SK-N-SH (cell line): ENCODE measurements at regions not wholly inside any gene's neighbourhood (a gene's known extent, or its start where the extent isn't known, plus 50 kb on each side); places are given as distances from the start of the nearest gene placed in this dataset.

Experiments used
- CTCF ChIA-PET: fragments of 300-600, 350-600 bp; formaldehyde crosslinking; extraction: SDS; loops from one replicate; lab custom pipeline; 2021; lab: Yijun Ruan, JAX
- POLR2A ChIA-PET: fragments of 350-600 bp; sonication (Branson Sonifier 250); formaldehyde crosslinking; extraction: SDS; loops from one replicate; lab custom pipeline; 2020; ENCODE audit warnings: antibody characterized with exemption, inconsistent platforms; lab: Yijun Ruan, JAX
- DNase-seq: peaks from one replicate; pipeline ENCODE4 v3.0.0; 2012
- H2AFZ ChIP-seq: fragments of 200-600 bp; sonication (generic); 2 replicates; pipeline ENCODE4 v1.8.1; 2016; ENCODE audit warnings: antibody characterized with exemption, mild to moderate bottlenecking, low read depth
- H3F3A ChIP-seq: fragments of 200-600 bp; sonication (generic); replicated peaks from 2 replicates; pipeline ENCODE3; 2016; ENCODE audit warnings: antibody characterized with exemption, mild to moderate bottlenecking; ENCODE audit not compliant: insufficient read depth
- H3K27ac ChIP-seq, 2 experiments: fragments of 200-500 bp in 1 of 2; fragments of 200-600 bp in 1 of 2; sonication (Bioruptor generic) in 1 of 2; sonication (generic), shearing (Covaris generic) in 1 of 2; 2 replicates each; pipeline versions ENCODE4 v1.5.1 to v1.6.1; 2014 to 2016; ENCODE audit warnings: low read depth in 2 of 2, inconsistent platforms in 1 of 2, low read length in 1 of 2, mild to moderate bottlenecking in 1 of 2, mixed read lengths in 1 of 2
- H3K27me3 ChIP-seq: fragments of 200-600 bp; sonication (generic), shearing (Covaris generic); 2 replicates; pipeline ENCODE4 v1.6.1; 2016; ENCODE audit warnings: mixed run types; ENCODE audit not compliant: insufficient read depth
- H3K36me3 ChIP-seq, 2 experiments: fragments of 200-500 bp in 1 of 2; fragments of 200-600 bp in 1 of 2; sonication (Bioruptor generic) in 1 of 2; sonication (generic) in 1 of 2; replicated peaks in 1 of 2; 2 replicates each; pipeline versions ENCODE3 to v1.5.1; 2014 to 2016; ENCODE audit warnings: low read length in 1 of 2, mild to moderate bottlenecking in 1 of 2; ENCODE audit not compliant: insufficient read depth in 2 of 2, control insufficient read depth in 1 of 2
- H3K4me1 ChIP-seq, 2 experiments: fragments of 200-500 bp in 1 of 2; fragments of 200-600 bp in 1 of 2; sonication (Bioruptor generic) in 1 of 2; sonication (generic), shearing (Covaris generic) in 1 of 2; 2 replicates each; pipeline versions ENCODE4 v1.5.1 to v1.6.1; 2014 to 2016; ENCODE audit warnings: low read depth in 1 of 2, low read length in 1 of 2, mixed run types in 1 of 2; ENCODE audit not compliant: insufficient read depth in 2 of 2, control insufficient read depth in 1 of 2
- H3K4me2 ChIP-seq: fragments of 200-600 bp; sonication (generic), shearing (Covaris generic); 2 replicates; pipeline ENCODE4 v1.6.1; 2017; ENCODE audit warnings: mixed run types
- H3K4me3 ChIP-seq, 2 experiments: fragments of 200-500 bp in 1 of 2; fragments of 200-600 bp in 1 of 2; sonication (Bioruptor generic) in 1 of 2; sonication (generic), shearing (Covaris generic) in 1 of 2; 2 replicates each; pipeline versions ENCODE4 v1.5.1 to v1.8.1; 2014 to 2016; ENCODE audit warnings: low read depth in 2 of 2, inconsistent platforms in 1 of 2, low read length in 1 of 2, mild to moderate bottlenecking in 1 of 2, mixed read lengths in 1 of 2, moderate library complexity in 1 of 2
- H3K79me2 ChIP-seq: fragments of 200-600 bp; sonication (generic); 2 replicates; pipeline ENCODE4 v1.8.1; 2017; ENCODE audit warnings: mild to moderate bottlenecking; ENCODE audit not compliant: insufficient read depth
- H3K9ac ChIP-seq: fragments of 200-600 bp; sonication (generic); 2 replicates; pipeline ENCODE4 v1.6.1; 2017; ENCODE audit warnings: mixed run types
- H3K9me2 ChIP-seq: fragments of 200-600 bp; sonication (generic); 2 replicates; pipeline ENCODE4 v1.6.1; 2017; ENCODE audit warnings: mixed run types
- H3K9me3 ChIP-seq: fragments of 200-600 bp; sonication (generic); 2 replicates; pipeline ENCODE4 v1.6.1; 2017; ENCODE audit warnings: mixed run types, mild to moderate bottlenecking, moderate library complexity
- H4K20me1 ChIP-seq: fragments of 200-600 bp; sonication (generic); 2 replicates; pipeline ENCODE4 v1.6.1; 2017; ENCODE audit warnings: mild to moderate bottlenecking, mixed run types; ENCODE audit not compliant: insufficient read depth
- CHD2 ChIP-seq: fragments of 150-350 bp; IDR thresholded peaks from 2 replicates; pipeline ENCODE4 v1.6.1; 2018; ENCODE audit warnings: low read length; ENCODE audit not compliant: partially characterized antibody
- ELF1 ChIP-seq: IDR thresholded peaks from 2 replicates; pipeline ENCODE4 v1.4.0; 2012
- EP300 ChIP-seq, 2 experiments: IDR thresholded peaks; 2 replicates each; pipeline versions ENCODE4 v1.4.0 to v1.6.1; 2012; ENCODE audit warnings: borderline replicate concordance in 1 of 2, low read depth in 1 of 2, low read length in 1 of 2
- EZH2phosphoT487 ChIP-seq: fragments of 200-600 bp; sonication (generic); IDR thresholded peaks from 2 replicates; pipeline ENCODE4 v1.6.1; 2017; ENCODE audit warnings: low read depth, mixed run types, mild to moderate bottlenecking, antibody characterized with exemption, moderate library complexity, borderline replicate concordance
- FOXJ3 ChIP-seq: sonication (generic); formaldehyde crosslinking; IDR thresholded peaks from 2 replicates; pipeline ENCODE4 v1.5.1; 2020; ENCODE audit warnings: mild to moderate bottlenecking, missing genetic modification reagents
- FOXM1 ChIP-seq: IDR thresholded peaks from 2 replicates; pipeline ENCODE4 v1.4.0; 2012; ENCODE audit warnings: low read depth, mild to moderate bottlenecking
- GABPA ChIP-seq: IDR thresholded peaks from 2 replicates; pipeline ENCODE4 v1.4.0; 2012; ENCODE audit warnings: low read depth, mild to moderate bottlenecking
- GATA2 ChIP-seq: sonication (generic); formaldehyde crosslinking; IDR thresholded peaks from 2 replicates; pipeline ENCODE4 v1.5.0; 2020; ENCODE audit warnings: mild to moderate bottlenecking, missing genetic modification reagents
- JUND ChIP-seq: IDR thresholded peaks from 2 replicates; pipeline ENCODE4 v1.4.0; 2012
- MEF2A ChIP-seq: IDR thresholded peaks from 2 replicates; pipeline ENCODE4 v1.4.0; 2012; ENCODE audit warnings: low read depth, borderline replicate concordance
- MXI1 ChIP-seq: IDR thresholded peaks from 2 replicates; pipeline ENCODE4 v1.6.1; 2012; ENCODE audit warnings: mild to moderate bottlenecking, low read depth, low read length, improper control_type of control experiment
- NFIC ChIP-seq: IDR thresholded peaks from 2 replicates; pipeline ENCODE4 v1.4.0; 2012; ENCODE audit warnings: borderline replicate concordance
- POLR2AphosphoS5 ChIP-seq: IDR thresholded peaks from 2 replicates; pipeline ENCODE4 v1.6.1; 2012; ENCODE audit warnings: low read depth, low read length
- RAD21 ChIP-seq: IDR thresholded peaks from 2 replicates; pipeline ENCODE4 v1.6.1; 2012; ENCODE audit warnings: mild to moderate bottlenecking, low read length
- RFX5 ChIP-seq: IDR thresholded peaks from 2 replicates; pipeline ENCODE4 v1.6.1; 2012; ENCODE audit warnings: mild to moderate bottlenecking, improper control_type of control experiment, low read length
- RXRA ChIP-seq: IDR thresholded peaks from 2 replicates; pipeline ENCODE4 v1.4.0; 2012; ENCODE audit warnings: low read depth, mild to moderate bottlenecking, borderline replicate concordance
- SIN3A ChIP-seq: IDR thresholded peaks from 2 replicates; pipeline ENCODE4 v1.6.1; 2012; ENCODE audit warnings: low read depth, mild to moderate bottlenecking, low read length, moderate library complexity, borderline replicate concordance
- TCF12 ChIP-seq: IDR thresholded peaks from 2 replicates; pipeline ENCODE4 v1.4.0; 2012
- WGBS: methylation state at CpG from one replicate; pipeline ENCODE4 v1.1.6; 2017; ENCODE audit warnings: low lambda C conversion rate; 5-methylcytosine and 5-hydroxymethylcytosine counted together
- TF ChIP-seq, protein P1 (sequence below): IDR thresholded peaks from 2 replicates; pipeline ENCODE4; 2012
- TF ChIP-seq, protein P2 (sequence below): IDR thresholded peaks from 2 replicates; pipeline ENCODE4 v1.4.0; 2012; ENCODE audit warnings: low read depth, borderline replicate concordance
- TF ChIP-seq, protein P3 (sequence below): IDR thresholded peaks from 2 replicates; pipeline ENCODE4 v1.4.0; 2012; ENCODE audit warnings: low read depth, borderline replicate concordance
- TF ChIP-seq, protein P4 (sequence below): IDR thresholded peaks from 2 replicates; pipeline ENCODE4 v1.4.0; 2012; ENCODE audit warnings: low read depth
- TF ChIP-seq, protein P5 (sequence below): fragments of 150-350 bp; IDR thresholded peaks from 2 replicates; pipeline ENCODE4 v1.6.1; 2016; ENCODE audit warnings: mild to moderate bottlenecking, low read depth, low read length
- TF ChIP-seq, protein P6 (sequence below): fragments of 200-600 bp; sonication (generic); IDR thresholded peaks from 2 replicates; pipeline ENCODE4 v1.6.1; 2017; ENCODE audit warnings: antibody characterized with exemption, mild to moderate bottlenecking, moderate library complexity

DNA sequence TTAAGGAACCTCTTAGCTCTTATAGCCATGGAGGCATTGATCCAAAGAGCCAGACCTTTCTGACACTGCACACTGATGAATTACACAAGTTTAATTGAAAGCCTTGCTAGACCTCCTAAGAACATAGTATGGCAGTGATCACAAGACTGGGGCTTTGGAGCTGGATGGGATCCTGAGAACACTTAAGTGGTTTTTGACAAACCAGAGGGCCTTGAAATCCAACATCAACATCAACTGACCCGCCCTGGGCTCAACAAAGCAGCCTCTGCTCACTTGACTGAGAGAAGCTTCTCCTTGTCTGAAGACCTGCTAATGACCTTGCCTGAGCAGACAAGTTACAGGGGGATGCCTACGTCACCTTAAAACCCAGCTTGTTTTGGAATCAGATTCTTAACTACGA lies 257.6 kb downstream of the KLF13 start:
- Histone ChIP-seq H2AFZ (no peak overlapping the region), H3K4me3 (no peak overlapping the region), H3K9me2 (no peaks in the 10 kb centered on the region), H3F3A (no peaks in the 10 kb centered on the region), H3K4me2 (no peak overlapping the region), H3K27me3 (no peaks in the 10 kb centered on the region), H3K27ac (no peak overlapping the region), H3K36me3 (no peaks in the 10 kb centered on the region), H3K4me1 (no peaks in the 10 kb centered on the region; a peak in 1 of 4 replicates), H4K20me1 (no peaks in the 10 kb centered on the region), H3K79me2 (no peaks in the 10 kb centered on the region), H3K9me3 (no peaks in the 10 kb centered on the region), H3K9ac (no peak overlapping the region)
- no peak for DNase-seq
- no peak for TF ChIP-seq POLR2AphosphoS5
- TF ChIP-seq ELF1, result no peak
- TF ChIP-seq, protein P1, sequence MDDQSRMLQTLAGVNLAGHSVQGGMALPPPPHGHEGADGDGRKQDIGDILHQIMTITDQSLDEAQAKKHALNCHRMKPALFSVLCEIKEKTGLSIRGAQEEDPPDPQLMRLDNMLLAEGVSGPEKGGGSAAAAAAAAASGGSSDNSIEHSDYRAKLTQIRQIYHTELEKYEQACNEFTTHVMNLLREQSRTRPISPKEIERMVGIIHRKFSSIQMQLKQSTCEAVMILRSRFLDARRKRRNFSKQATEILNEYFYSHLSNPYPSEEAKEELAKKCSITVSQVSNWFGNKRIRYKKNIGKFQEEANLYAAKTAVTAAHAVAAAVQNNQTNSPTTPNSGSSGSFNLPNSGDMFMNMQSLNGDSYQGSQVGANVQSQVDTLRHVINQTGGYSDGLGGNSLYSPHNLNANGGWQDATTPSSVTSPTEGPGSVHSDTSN, result no peak
- no peak for TF ChIP-seq RFX5
- no peak for TF ChIP-seq JUND
- TF ChIP-seq GATA2 (CRISPR knock-in tag), result no peak
- TF ChIP-seq MEF2A, result no peak
- TF ChIP-seq NFIC, result no peak
- TF ChIP-seq EP300 (IDR thresholded peaks at IDR 0.05; ENCODE audit: borderline replicate concordance in 1 of 2, low read depth in 1 of 2, low read length in 1 of 2), result no peak
- no peak for TF ChIP-seq RAD21
- TF ChIP-seq FOXM1, result no peak
- no peak for TF ChIP-seq MXI1
- TF ChIP-seq RXRA, result no peak
- TF ChIP-seq, protein P2, sequence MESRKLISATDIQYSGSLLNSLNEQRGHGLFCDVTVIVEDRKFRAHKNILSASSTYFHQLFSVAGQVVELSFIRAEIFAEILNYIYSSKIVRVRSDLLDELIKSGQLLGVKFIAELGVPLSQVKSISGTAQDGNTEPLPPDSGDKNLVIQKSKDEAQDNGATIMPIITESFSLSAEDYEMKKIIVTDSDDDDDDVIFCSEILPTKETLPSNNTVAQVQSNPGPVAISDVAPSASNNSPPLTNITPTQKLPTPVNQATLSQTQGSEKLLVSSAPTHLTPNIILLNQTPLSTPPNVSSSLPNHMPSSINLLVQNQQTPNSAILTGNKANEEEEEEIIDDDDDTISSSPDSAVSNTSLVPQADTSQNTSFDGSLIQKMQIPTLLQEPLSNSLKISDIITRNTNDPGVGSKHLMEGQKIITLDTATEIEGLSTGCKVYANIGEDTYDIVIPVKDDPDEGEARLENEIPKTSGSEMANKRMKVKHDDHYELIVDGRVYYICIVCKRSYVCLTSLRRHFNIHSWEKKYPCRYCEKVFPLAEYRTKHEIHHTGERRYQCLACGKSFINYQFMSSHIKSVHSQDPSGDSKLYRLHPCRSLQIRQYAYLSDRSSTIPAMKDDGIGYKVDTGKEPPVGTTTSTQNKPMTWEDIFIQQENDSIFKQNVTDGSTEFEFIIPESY, result no peak
- TF ChIP-seq, protein P3, sequence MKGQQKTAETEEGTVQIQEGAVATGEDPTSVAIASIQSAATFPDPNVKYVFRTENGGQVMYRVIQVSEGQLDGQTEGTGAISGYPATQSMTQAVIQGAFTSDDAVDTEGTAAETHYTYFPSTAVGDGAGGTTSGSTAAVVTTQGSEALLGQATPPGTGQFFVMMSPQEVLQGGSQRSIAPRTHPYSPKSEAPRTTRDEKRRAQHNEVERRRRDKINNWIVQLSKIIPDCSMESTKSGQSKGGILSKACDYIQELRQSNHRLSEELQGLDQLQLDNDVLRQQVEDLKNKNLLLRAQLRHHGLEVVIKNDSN, result no peak
- no peak for TF ChIP-seq SIN3A
- TF ChIP-seq TCF12, result no peak
- 7% methylated on average over 3 of the region's 3 CpGs for WGBS
- POLR2A ChIA-PET, result no interaction called here
- CTCF ChIA-PET, result interaction anchor here (0.9 kb wide), 1 partner anchor 8 kb away, joined by 3 read pairs; no protein-coding TSS in a partner anchor

DNA sequence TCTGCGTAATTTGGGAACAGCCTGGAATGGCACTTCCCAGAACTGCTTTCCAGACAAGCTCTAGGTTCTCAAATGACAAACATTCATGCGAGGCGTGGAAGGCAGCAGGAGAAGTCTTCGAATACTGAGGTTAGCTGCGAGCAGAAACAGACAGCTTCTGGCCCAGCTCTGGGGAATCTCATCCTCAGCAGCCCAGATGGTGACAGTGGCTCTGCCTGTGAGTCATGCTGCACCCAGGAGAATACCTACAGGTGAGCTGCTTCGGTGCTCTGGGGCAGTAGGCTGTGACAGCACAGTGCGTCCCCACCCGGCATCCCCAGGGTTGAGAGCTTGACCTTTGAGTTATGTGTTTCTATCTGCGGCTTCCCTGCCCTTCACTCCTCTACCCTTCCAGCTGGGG lies 258.6 kb downstream of the KLF13 start:
- 40% methylated on average over 8 of the region's 9 CpGs for WGBS
- CTCF ChIA-PET, result no interaction called here
- TF ChIP-seq TCF12 (no peak), EZH2phosphoT487 (no peak), CHD2 (no peak), RFX5 (no peak), GATA2 (CRISPR knock-in tag) (no peak), NFIC (no peak), FOXJ3 (CRISPR knock-in tag) (no peak), GABPA (no peak), MEF2A (no peak), JUND (no peak)
- TF ChIP-seq, protein P4, sequence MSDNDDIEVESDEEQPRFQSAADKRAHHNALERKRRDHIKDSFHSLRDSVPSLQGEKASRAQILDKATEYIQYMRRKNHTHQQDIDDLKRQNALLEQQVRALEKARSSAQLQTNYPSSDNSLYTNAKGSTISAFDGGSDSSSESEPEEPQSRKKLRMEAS, result no peak
- TF ChIP-seq, protein P5, sequence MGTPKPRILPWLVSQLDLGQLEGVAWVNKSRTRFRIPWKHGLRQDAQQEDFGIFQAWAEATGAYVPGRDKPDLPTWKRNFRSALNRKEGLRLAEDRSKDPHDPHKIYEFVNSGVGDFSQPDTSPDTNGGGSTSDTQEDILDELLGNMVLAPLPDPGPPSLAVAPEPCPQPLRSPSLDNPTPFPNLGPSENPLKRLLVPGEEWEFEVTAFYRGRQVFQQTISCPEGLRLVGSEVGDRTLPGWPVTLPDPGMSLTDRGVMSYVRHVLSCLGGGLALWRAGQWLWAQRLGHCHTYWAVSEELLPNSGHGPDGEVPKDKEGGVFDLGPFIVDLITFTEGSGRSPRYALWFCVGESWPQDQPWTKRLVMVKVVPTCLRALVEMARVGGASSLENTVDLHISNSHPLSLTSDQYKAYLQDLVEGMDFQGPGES, result no peak
- TF ChIP-seq, protein P6, sequence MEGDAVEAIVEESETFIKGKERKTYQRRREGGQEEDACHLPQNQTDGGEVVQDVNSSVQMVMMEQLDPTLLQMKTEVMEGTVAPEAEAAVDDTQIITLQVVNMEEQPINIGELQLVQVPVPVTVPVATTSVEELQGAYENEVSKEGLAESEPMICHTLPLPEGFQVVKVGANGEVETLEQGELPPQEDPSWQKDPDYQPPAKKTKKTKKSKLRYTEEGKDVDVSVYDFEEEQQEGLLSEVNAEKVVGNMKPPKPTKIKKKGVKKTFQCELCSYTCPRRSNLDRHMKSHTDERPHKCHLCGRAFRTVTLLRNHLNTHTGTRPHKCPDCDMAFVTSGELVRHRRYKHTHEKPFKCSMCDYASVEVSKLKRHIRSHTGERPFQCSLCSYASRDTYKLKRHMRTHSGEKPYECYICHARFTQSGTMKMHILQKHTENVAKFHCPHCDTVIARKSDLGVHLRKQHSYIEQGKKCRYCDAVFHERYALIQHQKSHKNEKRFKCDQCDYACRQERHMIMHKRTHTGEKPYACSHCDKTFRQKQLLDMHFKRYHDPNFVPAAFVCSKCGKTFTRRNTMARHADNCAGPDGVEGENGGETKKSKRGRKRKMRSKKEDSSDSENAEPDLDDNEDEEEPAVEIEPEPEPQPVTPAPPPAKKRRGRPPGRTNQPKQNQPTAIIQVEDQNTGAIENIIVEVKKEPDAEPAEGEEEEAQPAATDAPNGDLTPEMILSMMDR, result no peak

More for the DNA sequence above, 258.6 kb downstream of the KLF13 start:
- Histone ChIP-seq H3K27ac (no peak overlapping the region), H3F3A (no peaks in the 10 kb centered on the region), H3K79me2 (no peaks in the 10 kb centered on the region), H4K20me1 (no peaks in the 10 kb centered on the region), H3K9me2 (no peaks in the 10 kb centered on the region), H3K9me3 (no peaks in the 10 kb centered on the region), H3K36me3 (no peaks in the 10 kb centered on the region), H3K4me2 (no peak overlapping the region), H3K27me3 (no peaks in the 10 kb centered on the region), H3K4me3 (no peak overlapping the region), H3K4me1 (no peaks in the 10 kb centered on the region), H3K9ac (no peak overlapping the region), H2AFZ (no peak overlapping the region)
- POLR2A ChIA-PET, result no interaction called here
- no peak for DNase-seq
